ENCODE measurements at regions not wholly inside any gene's neighbourhood (a gene's known extent, or its start where the extent isn't known, plus 50 kb on each side); places are given as distances from the start of the nearest gene placed in this dataset.
"Not testable (repeated sequence)": the region's sequence is repeated elsewhere in the genome, so short reads cannot be mapped to it uniquely, and the experiment has no call there.

DNA sequence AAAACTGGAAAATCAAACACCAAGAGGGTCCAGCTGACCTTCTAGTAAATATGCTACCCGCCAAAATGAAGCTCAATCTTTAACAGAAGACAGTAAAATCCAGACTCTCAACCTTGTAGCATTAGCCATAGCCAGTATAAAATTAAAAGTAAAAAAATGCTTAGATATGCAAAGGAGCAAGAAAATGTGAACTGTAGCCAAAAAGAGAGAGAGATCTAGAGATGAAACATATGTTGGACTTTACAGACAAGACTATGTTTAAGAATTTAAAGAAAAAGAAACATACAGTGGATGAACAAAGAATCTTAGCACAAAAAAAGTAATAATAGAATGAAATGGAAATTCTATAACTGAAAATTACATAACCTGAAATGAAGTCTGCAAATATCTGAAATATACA lies 344.5 kb downstream of the LRATD1 start:
- DNase-seq (ENCODE audit: low read depth, low spot score) = no peak

DNA sequence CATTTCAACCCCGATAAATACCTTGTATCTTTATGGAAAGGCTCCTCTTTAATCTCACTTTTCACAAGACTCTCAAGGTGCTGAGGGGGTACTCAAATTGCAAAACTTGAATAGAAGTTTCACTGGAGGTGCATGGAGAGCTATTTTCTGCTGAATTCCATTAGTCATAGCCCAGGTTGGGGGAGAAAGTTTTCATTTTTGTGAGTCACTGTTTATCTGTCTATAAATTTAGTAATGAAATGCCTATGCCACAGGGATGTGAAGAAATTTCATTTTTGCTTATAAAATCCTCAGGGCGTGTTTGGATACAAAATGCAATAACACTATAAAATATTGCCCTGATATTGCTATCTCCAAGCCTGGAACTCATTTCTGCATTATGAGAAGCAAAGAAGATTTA lies 346.3 kb downstream of the LRATD1 start:
- DNase-seq (ENCODE audit: low read depth, low spot score) = no peak

- DNase-seq (ENCODE audit: low read depth, low spot score) = no peak
These were observed 350.3 kb downstream of the LRATD1 start for GRCh38 chr2:14982790-14983189.

- DNase-seq (ENCODE audit: low read depth, low spot score) = no peak
These were observed 356.1 kb downstream of the LRATD1 start for GRCh38 chr2:14988600-14988999.

GRCh38 chr2:14991723-14992122 lies 359.2 kb downstream of the LRATD1 start:
- DNase-seq (ENCODE audit: low read depth, low spot score) = no peak

- no peak for DNase-seq (ENCODE audit: low read depth, low spot score)
These were observed 362.2 kb downstream of the LRATD1 start for GRCh38 chr2:14994721-14995120.

DNA sequence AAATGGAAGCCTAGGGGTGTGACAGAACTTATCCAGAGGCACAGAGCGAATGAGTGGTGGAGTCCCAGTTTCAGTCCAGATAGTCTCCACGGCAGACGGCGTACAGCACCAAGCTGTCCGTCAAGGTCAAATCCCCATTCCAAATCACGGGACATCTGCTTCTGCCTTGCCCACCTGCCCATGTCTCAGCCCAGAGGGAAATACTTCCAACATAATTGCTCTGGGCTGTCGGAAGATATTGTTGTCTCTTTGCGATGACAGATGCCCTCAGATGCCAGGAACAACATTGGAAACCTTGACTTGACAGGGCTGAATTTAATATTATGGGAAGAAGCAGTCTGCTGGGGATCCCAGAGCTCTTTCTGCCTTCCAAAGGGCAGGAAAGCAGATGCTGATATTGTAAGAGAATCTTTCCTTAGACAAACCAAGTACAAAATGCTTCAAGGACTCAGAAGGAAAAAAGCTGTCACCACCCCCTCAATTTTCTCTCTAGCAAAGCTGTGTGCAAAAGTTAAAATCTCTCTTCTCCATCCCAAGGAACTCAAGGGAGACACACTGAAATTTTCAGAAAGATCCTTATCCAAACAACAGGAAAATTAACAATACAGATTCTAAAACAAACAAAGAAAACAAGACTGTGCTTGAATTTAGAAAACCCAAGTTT lies 364.0 kb downstream of the LRATD1 start:
- DNase-seq (ENCODE audit: low read depth, low spot score) = no peak

DNA sequence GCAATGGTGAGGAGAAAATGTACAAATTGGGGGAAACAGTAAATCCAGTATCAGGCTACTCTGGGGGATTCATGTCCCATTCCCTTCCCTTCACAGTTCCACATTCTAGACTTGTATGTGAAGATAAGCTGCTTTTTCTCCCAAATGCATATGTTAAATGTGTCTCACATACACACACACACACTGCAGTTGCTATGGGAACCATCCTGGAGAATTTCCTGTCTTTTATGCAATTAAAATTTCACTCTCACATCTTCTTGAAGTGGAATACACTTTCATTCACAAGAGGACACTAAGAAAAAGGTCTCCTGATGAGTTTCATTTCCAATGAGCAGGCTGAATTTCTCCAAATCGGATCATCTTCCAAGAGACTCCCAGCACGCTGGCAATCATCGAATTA lies 366.0 kb downstream of the LRATD1 start:
- no peak for DNase-seq (ENCODE audit: low read depth, low spot score)

- DNase-seq (ENCODE audit: low read depth, low spot score) = no peak
These were observed 366.7 kb downstream of the LRATD1 start for GRCh38 chr2:14999114-14999661.

DNA sequence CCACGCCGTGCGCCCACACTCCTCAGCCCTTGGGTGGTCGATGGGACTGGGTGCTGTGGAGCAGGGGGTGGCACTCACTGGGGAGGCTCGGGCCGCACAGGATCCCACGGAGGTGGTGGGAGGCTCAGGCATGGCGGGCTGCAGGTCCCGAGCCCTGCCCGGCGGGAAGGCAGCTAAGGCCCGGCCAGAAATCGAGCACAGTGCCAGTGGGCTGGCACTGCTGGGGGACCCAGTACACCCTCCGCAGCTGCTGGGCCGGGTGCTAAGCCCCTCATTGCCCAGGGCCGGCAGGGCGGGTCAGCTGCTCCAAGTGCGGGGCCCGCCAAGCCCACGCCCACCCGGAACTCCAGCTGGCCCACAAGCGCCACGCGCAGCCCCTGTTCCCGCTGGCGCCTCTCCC lies 370.0 kb downstream of the LRATD1 start:
- not testable (repeated sequence) for DNase-seq (ENCODE audit: low read depth, low spot score)

DNA sequence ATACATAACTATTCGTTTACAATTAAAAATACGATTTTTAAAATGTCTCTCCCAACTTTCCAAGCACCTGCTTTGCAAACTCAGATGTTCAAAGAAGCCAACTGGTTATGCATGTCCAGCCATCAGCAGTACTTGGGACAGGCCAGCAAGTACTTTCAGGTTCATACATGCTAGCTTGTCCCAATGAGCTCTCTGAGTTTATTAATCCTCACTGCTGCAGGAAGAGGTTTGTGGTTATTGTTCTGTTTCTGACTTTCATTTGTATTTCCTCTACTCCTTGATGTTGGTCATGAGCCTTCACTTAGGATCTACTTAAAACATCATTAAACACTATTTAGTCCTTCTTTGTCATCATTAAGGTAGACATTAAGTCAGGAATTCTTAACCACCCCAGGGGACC lies 374.1 kb downstream of the LRATD1 start:
- DNase-seq (ENCODE audit: low read depth, low spot score) = no peak

DNA sequence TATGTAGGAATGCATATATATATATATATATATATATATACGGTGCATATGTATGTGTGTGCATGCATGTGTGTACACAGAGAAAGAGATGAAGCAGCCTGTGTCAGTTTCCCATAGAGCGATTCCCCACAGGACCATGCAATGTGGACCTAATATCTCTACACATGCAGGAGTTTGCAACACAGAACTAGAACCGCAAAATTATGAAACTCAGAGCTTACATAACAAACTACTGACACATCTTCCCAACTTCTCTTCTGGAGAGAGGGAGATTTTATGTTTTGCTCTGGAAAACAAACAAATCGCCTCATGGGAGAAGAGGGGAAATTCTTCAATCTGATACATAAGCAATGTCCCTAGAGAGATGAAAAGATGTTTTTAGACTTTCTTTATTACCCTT lies 377.2 kb downstream of the LRATD1 start:
- DNase-seq (ENCODE audit: low read depth, low spot score) = no peak

DNA sequence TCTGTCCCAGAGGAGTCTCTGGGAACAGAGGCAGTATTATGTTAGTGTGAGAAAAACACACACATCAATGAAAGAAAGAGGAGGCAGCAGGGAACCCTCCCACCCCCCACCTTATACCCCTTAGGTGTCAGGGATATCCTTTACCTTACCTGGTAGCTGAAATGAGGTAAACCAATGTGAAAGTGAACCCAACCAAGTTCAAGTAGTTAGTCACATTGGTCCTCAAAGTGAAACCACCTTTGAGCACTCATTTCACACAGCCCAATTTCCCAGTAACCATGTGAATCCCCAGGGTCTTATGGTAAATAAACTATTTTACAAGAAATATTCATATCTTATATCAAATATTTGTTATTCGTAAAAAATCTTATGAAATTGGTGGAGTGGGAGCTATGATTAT lies 377.8 kb downstream of the LRATD1 start:
- no peak for DNase-seq (ENCODE audit: low read depth, low spot score)

GRCh38 chr2:15018814-15019213 lies 386.3 kb downstream of the LRATD1 start:
- DNase-seq (ENCODE audit: low read depth, low spot score) = no peak

DNA sequence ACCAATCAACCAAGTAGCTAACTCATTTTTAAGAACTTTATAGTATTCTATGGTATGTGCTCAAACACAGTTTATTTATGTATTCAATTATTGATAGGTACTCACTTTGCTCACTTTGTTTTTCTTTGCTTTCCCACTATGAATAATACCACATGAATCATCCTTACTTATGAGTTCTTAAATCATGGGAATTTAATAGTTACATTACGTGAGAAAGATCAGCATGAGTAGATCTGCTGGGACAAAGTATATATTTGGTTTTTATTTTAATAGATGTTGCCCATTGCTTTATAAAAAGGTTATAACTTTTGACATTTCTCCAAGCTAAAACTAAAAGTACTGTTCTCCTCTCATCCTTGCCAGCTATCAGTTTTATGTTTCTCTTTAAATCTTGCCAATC lies 390.7 kb downstream of the LRATD1 start:
- DNase-seq (ENCODE audit: low read depth, low spot score) = no peak

DNA sequence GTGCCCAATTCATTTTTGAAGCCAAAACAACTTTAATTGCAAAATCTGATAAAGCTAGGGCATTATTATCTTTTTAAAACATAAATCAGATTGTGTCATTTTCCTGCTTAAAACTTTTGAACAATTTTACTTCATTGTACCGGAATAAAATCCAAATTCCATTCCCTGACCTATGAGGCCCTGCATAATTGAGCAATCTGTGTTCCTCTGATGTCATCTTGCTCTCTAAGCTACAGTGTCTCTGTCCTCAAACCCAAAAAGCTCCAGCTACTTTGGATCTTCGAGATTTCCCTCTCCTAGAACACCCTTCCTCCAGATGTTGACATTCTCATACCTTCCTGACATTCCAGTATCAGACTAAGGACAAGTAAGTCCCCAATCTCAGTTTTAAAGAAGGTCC lies 395.9 kb downstream of the LRATD1 start:
- DNase-seq (ENCODE audit: low read depth, low spot score) = no peak

DNA sequence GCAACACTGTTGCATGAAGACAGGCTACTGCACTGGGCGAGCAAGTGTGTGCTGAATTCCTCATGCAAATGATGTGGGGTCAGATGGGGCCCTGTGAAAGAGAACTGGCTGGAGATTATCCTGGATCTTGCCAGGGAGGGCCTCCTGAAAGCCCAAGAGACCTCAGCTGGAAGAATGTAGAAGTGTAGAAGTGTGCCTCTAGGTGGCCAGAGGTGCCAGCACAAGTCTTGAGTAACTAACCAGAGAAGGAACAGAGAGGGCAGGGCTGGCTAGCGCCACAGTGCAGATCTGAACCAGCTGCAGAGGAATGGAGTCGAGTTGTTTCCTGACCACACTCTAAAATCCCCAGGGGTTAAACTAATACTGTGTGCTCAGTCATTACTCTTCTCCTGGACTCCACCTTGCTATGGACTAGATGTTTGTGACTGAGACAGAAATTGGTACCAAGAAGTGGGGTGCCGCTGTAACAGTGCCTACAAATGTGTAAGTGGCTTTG lies 399.3 kb downstream of the LRATD1 start:
- DNase-seq (ENCODE audit: low read depth, low spot score) = peak; percentile 28

GRCh38 chr2:15034246-15034645 lies 401.7 kb downstream of the LRATD1 start:
- no peak for DNase-seq (ENCODE audit: low read depth, low spot score)

DNA sequence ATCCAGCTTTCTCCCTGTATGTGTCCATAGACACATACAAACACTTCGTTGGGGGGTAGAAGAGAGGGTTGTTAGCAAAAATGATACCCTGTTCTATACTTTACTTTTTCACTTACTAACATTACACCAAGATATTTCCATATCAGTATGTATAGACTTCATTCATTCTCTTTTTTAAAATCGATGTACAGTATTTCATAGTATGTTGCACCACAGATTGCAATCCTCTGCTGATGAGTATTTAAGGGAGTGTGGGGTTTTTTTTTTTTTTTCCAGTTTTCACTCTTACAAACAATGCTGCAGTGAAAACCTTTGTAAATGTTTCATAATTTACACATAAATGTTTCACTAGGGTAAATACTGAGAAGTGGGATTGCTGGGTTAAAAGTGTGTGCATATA lies 402.3 kb downstream of the LRATD1 start:
- DNase-seq (ENCODE audit: low read depth, low spot score) = no peak

- DNase-seq (ENCODE audit: low read depth, low spot score) = no peak
These were observed 406.1 kb downstream of the LRATD1 start for GRCh38 chr2:15038366-15039364.

- no peak for DNase-seq (ENCODE audit: low read depth, low spot score)
These were observed 408.0 kb downstream of the LRATD1 start for GRCh38 chr2:15040429-15041084.

DNA sequence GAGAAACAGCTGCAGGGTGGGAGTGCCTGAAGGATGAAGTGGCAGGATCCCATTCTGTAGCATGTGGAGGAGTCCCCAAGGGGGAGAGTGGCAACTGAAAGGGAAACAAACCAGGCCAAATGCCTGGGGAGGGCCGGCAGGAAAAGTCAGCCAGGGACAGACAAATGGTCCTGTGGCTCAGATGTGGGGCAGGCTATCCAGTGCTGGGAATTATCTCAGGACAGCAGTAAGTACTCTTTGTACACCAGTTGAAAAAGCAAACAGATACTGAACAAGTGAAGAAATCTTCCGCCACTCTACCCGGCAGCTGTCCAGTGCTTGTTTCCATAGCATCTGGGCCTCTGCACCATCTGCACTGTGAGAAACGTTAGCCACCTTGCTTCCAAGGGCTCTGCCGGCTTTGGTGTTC lies 408.9 kb downstream of the LRATD1 start:
- no peak for DNase-seq (ENCODE audit: low read depth, low spot score)

Data from ELF-1 (cell line).